Parathyroid adenoma (tissue), 2 donors: ENCODE measurements at regions not wholly inside any gene's neighbourhood (a gene's known extent, or its start where the extent isn't known, plus 50 kb on each side); places are given as distances from the start of the nearest gene placed in this dataset.

Source experiments
- H2AFZ ChIP-seq: fragments of 300-600 bp; sonication (generic); one replicate; pipeline ENCODE4 v1.7.0; 2017; ENCODE audit warnings: antibody characterized with exemption, mild to moderate bottlenecking
- H3K27ac ChIP-seq: fragments of 300-600 bp; sonication (generic); one replicate; pipeline ENCODE4 v1.7.0; 2017
- H3K27me3 ChIP-seq: fragments of 300-600 bp; sonication (generic); one replicate; pipeline ENCODE4 v1.7.0; 2017; ENCODE audit warnings: low read length; ENCODE audit not compliant: control insufficient read depth, insufficient read depth
- H3K36me3 ChIP-seq: fragments of 300-600 bp; sonication (generic); one replicate; pipeline ENCODE4 v1.7.0; 2017; ENCODE audit warnings: low read length; ENCODE audit not compliant: control insufficient read depth, insufficient read depth
- H3K4me1 ChIP-seq: fragments of 300-600 bp; sonication (generic); one replicate; pipeline ENCODE4 v1.7.0; 2017; ENCODE audit warnings: control low read depth
- H3K4me2 ChIP-seq: fragments of 300-600 bp; sonication (generic); one replicate; pipeline ENCODE4 v1.7.0; 2017; ENCODE audit warnings: low read length
- H3K4me3 ChIP-seq: fragments of 300-600 bp; sonication (generic); one replicate; pipeline ENCODE4 v1.7.0; 2017; ENCODE audit warnings: low read depth, low read length
- H3K79me2 ChIP-seq: fragments of 300-600 bp; sonication (generic); one replicate; pipeline ENCODE4 v1.7.0; 2017; ENCODE audit warnings: control low read depth
- H3K9ac ChIP-seq: fragments of 300-600 bp; sonication (generic); one replicate; pipeline ENCODE4 v1.7.0; 2017; ENCODE audit warnings: mild to moderate bottlenecking
- H3K9me3 ChIP-seq: fragments of 300-600 bp; sonication (generic); one replicate; pipeline ENCODE4 v1.7.0; 2017; ENCODE audit warnings: low read length; ENCODE audit not compliant: control insufficient read depth
- CTCF ChIP-seq: fragments of 300-600 bp; sonication (generic); IDR thresholded peaks from one replicate; pipeline ENCODE4 v1.7.0; 2017; ENCODE audit warnings: antibody characterized with exemption, mild to moderate bottlenecking
- donor health status: primary hyperparathyroidism.

GRCh38 chr4:85168234-85168834 lies 201.8 kb upstream of the WDFY3 start:
- H3K4me1 ChIP-seq, result no peaks in the 10 kb centered on the region

GRCh38 chr4:85170241-85170640 lies 203.8 kb upstream of the WDFY3 start:
- Histone ChIP-seq H3K9ac (no peak overlapping the region), H2AFZ (no peak overlapping the region), H3K27me3 (no peaks in the 10 kb centered on the region), H3K36me3 (no peaks in the 10 kb centered on the region), H3K27ac (no peak overlapping the region), H3K4me1 (no peaks in the 10 kb centered on the region), H3K9me3 (no peaks in the 10 kb centered on the region), H3K79me2 (no peaks in the 10 kb centered on the region), H3K4me3 (no peak overlapping the region), H3K4me2 (no peak overlapping the region)
- no peak for TF ChIP-seq CTCF

More at GRCh38 chr4:85168234-85168834, 201.8 kb upstream of the WDFY3 start:
- H3K4me2 ChIP-seq, result no peak overlapping the region
- no peak overlapping the region for H3K9ac ChIP-seq
- H3K79me2 ChIP-seq, result no peaks in the 10 kb centered on the region
- no peaks in the 10 kb centered on the region for H3K36me3 ChIP-seq
- H2AFZ ChIP-seq, result no peak overlapping the region
- TF ChIP-seq CTCF, result no peak
- H3K27me3 ChIP-seq, result no peaks in the 10 kb centered on the region
- no peak overlapping the region for H3K4me3 ChIP-seq
- no peaks in the 10 kb centered on the region for H3K9me3 ChIP-seq
- no peak overlapping the region for H3K27ac ChIP-seq

- no peak for TF ChIP-seq CTCF
- Histone ChIP-seq H3K36me3 (no peaks in the 10 kb centered on the region), H2AFZ (no peak overlapping the region), H3K27me3 (no peaks in the 10 kb centered on the region), H3K4me2 (no peak overlapping the region), H3K4me1 (no peaks in the 10 kb centered on the region), H3K27ac (no peak overlapping the region), H3K9me3 (no peaks in the 10 kb centered on the region), H3K79me2 (no peaks in the 10 kb centered on the region), H3K9ac (no peak overlapping the region), H3K4me3 (no peak overlapping the region)
Measured at GRCh38 chr4:85175190-85175589, 208.7 kb upstream of the WDFY3 start.

GRCh38 chr4:85177092-85177491 lies 210.6 kb upstream of the WDFY3 start:
- Histone ChIP-seq H3K4me2 (no peak overlapping the region), H3K4me3 (no peak overlapping the region), H3K27ac (no peak overlapping the region), H3K9ac (no peak overlapping the region), H3K27me3 (no peaks in the 10 kb centered on the region), H3K79me2 (no peaks in the 10 kb centered on the region), H3K36me3 (no peaks in the 10 kb centered on the region), H3K9me3 (no peaks in the 10 kb centered on the region), H2AFZ (no peak overlapping the region), H3K4me1 (no peaks in the 10 kb centered on the region)
- no peak for TF ChIP-seq CTCF

GRCh38 chr4:85177679-85178078 lies 211.2 kb upstream of the WDFY3 start:
- H3K27ac ChIP-seq, result no peak overlapping the region
- no peaks in the 10 kb centered on the region for H3K79me2 ChIP-seq
- no peaks in the 10 kb centered on the region for H3K36me3 ChIP-seq
- TF ChIP-seq CTCF, result no peak
- H3K4me3 ChIP-seq, result no peak overlapping the region
- H3K9ac ChIP-seq, result no peak overlapping the region
- no peaks in the 10 kb centered on the region for H3K27me3 ChIP-seq
- no peak overlapping the region for H3K4me2 ChIP-seq
- H2AFZ ChIP-seq, result no peak overlapping the region
- H3K9me3 ChIP-seq, result no peaks in the 10 kb centered on the region
- H3K4me1 ChIP-seq, result no peaks in the 10 kb centered on the region
